ENCODE measurements at regions not wholly inside any gene's neighbourhood (a gene's known extent, or its start where the extent isn't known, plus 50 kb on each side); places are given as distances from the start of the nearest gene placed in this dataset.

- DNase-seq (ENCODE audit: extremely low read depth, insufficient read length): no peak
- H3K27me3 ChIP-seq (replicated peaks; ENCODE audit: control insufficient read depth, insufficient read depth, low read length): no peaks in the 10 kb centered on the region
These were observed 324.1 kb upstream of the CRIM1 start for GRCh38 chr2:36031471-36031870.

DNA sequence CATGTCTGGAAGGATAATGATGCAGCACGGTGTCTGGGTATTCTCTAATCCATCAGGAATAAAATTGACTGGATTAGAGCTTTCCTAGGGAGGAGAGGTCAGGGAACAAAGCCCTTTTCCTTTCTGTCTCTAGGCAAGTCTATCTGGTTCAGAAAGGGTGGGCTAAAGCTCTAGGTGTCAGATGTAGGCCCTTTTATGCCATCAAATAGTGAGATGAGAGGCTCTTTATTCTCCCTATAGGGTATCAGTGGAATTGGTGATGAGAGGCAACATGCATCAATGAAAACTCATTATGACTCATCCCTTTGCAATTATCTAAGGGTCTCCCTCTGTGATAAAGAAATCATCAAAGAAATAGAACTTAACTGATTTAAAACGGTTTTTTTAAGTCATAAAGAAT is 328.0 kb upstream of the CRIM1 start:
- TF ChIP-seq, protein P1, sequence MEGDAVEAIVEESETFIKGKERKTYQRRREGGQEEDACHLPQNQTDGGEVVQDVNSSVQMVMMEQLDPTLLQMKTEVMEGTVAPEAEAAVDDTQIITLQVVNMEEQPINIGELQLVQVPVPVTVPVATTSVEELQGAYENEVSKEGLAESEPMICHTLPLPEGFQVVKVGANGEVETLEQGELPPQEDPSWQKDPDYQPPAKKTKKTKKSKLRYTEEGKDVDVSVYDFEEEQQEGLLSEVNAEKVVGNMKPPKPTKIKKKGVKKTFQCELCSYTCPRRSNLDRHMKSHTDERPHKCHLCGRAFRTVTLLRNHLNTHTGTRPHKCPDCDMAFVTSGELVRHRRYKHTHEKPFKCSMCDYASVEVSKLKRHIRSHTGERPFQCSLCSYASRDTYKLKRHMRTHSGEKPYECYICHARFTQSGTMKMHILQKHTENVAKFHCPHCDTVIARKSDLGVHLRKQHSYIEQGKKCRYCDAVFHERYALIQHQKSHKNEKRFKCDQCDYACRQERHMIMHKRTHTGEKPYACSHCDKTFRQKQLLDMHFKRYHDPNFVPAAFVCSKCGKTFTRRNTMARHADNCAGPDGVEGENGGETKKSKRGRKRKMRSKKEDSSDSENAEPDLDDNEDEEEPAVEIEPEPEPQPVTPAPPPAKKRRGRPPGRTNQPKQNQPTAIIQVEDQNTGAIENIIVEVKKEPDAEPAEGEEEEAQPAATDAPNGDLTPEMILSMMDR (IDR thresholded peaks at IDR 0.05; ENCODE audit: insufficient read depth, low read length, poor library complexity, severe bottlenecking): no peak

More at GRCh38 chr2:36031471-36031870, 324.1 kb upstream of the CRIM1 start:
- TF ChIP-seq, protein P1 (IDR thresholded peaks at IDR 0.05; ENCODE audit: insufficient read depth, low read length, poor library complexity, severe bottlenecking): no peak
- H3K36me3 ChIP-seq (ENCODE audit: control insufficient read depth, insufficient read depth, low read length): no peaks in the 10 kb centered on the region
- no peak overlapping the region for H3K4me3 ChIP-seq (replicated peaks; ENCODE audit: low read depth, low read length)

GRCh38 chr2:36013064-36013463 is 342.5 kb upstream of the CRIM1 start:
- no peaks in the 10 kb centered on the region for H3K36me3 ChIP-seq (ENCODE audit: control insufficient read depth, insufficient read depth, low read length)
- no peak for DNase-seq (ENCODE audit: extremely low read depth, insufficient read length)
- no peak overlapping the region for H3K4me3 ChIP-seq (replicated peaks; ENCODE audit: low read depth, low read length)
- TF ChIP-seq, protein P1 (IDR thresholded peaks at IDR 0.05; ENCODE audit: insufficient read depth, low read length, poor library complexity, severe bottlenecking): no peak
- H3K27me3 ChIP-seq (replicated peaks; ENCODE audit: control insufficient read depth, insufficient read depth, low read length): no peaks in the 10 kb centered on the region

More for the DNA sequence above, 328.0 kb upstream of the CRIM1 start:
- Histone ChIP-seq H3K4me3 (replicated peaks; ENCODE audit: low read depth, low read length) (no peak overlapping the region), H3K36me3 (ENCODE audit: control insufficient read depth, insufficient read depth, low read length) (no peaks in the 10 kb centered on the region), H3K27me3 (replicated peaks; ENCODE audit: control insufficient read depth, insufficient read depth, low read length) (no peaks in the 10 kb centered on the region)
- DNase-seq (ENCODE audit: extremely low read depth, insufficient read length): no peak

DNA sequence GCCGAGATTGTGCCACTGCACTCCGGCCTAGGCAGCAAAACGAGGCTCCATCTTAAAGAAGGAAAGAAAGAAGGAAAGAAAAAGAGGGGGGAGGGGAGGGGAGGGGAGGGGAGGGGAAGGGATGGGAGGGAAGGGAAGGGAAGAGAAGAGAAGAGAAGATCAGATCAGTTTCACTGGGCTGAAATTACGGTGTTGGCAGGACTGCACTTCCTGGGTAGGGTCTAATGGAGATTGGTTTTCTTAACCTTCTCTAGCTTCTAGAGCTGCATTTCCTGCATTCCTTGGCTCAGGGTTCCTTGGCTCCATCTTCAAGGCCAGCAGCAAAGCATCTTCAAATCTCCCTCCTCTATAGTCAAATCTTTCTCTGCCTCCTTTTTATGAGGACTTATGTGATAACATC is 349.1 kb upstream of the CRIM1 start:
- DNase-seq (ENCODE audit: extremely low read depth, insufficient read length): no peak
- TF ChIP-seq, protein P1 (IDR thresholded peaks at IDR 0.05; ENCODE audit: insufficient read depth, low read length, poor library complexity, severe bottlenecking): no peak
- H3K27me3 ChIP-seq (replicated peaks; ENCODE audit: control insufficient read depth, insufficient read depth, low read length): no peaks in the 10 kb centered on the region

GRCh38 chr2:36002941-36003340 is 352.6 kb upstream of the CRIM1 start:
- Histone ChIP-seq H3K4me3 (replicated peaks; ENCODE audit: low read depth, low read length) (no peak overlapping the region), H3K36me3 (ENCODE audit: control insufficient read depth, insufficient read depth, low read length) (no peaks in the 10 kb centered on the region), H3K27me3 (replicated peaks; ENCODE audit: control insufficient read depth, insufficient read depth, low read length) (no peaks in the 10 kb centered on the region)
- no peak for DNase-seq (ENCODE audit: extremely low read depth, insufficient read length)
- TF ChIP-seq, protein P1 (IDR thresholded peaks at IDR 0.05; ENCODE audit: insufficient read depth, low read length, poor library complexity, severe bottlenecking): no peak

More for the DNA sequence above, 349.1 kb upstream of the CRIM1 start:
- no peak overlapping the region for H3K4me3 ChIP-seq (replicated peaks; ENCODE audit: low read depth, low read length)
- H3K36me3 ChIP-seq (ENCODE audit: control insufficient read depth, insufficient read depth, low read length): no peaks in the 10 kb centered on the region

DNA sequence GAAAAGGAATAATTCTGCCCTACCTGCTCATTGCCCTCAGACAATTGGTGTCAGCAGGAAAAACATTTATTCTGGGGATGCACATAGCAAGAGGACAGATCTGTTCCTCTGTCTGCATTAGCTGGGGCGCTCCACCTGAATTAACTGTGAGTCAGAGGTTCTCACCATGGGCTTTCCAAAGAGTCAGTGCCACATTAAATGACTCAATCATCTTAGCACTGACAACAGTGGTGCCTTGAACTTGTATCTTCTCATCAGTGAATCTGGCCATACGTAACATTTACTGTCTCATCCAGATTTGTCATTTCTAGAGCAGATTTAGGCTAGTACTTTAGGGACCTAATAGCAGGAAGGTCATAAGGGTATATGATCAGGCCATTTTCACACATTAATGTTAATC is 358.1 kb upstream of the CRIM1 start:
- Histone ChIP-seq H3K27me3 (replicated peaks; ENCODE audit: control insufficient read depth, insufficient read depth, low read length) (no peaks in the 10 kb centered on the region), H3K4me3 (replicated peaks; ENCODE audit: low read depth, low read length) (no peak overlapping the region), H3K36me3 (ENCODE audit: control insufficient read depth, insufficient read depth, low read length) (no peaks in the 10 kb centered on the region)
- no peak for DNase-seq (ENCODE audit: extremely low read depth, insufficient read length)
- TF ChIP-seq, protein P1 (IDR thresholded peaks at IDR 0.05; ENCODE audit: insufficient read depth, low read length, poor library complexity, severe bottlenecking): no peak

Measured in GM06990 (cell line).